Nephron progenitor cell (in vitro differentiated cells): ENCODE measurements at regions not wholly inside any gene's neighbourhood (a gene's known extent, or its start where the extent isn't known, plus 50 kb on each side); places are given as distances from the start of the nearest gene placed in this dataset.
A peak's percentile ranks its signal among the peaks of the same experiment; 100 is the strongest.

Source experiments
- DNase-seq: peaks from one replicate; pipeline ENCODE4 v3.0.0; 2021
- H3K27ac Mint-ChIP-seq: 2 replicates; pipeline ENCODE4 v1.8.0; 2021; ENCODE audit warnings: mild to moderate bottlenecking, moderate library complexity, mixed read lengths
- H3K27me3 Mint-ChIP-seq: 2 replicates; pipeline ENCODE4 v1.8.0; 2021; ENCODE audit warnings: mild to moderate bottlenecking, low read depth, mixed read lengths; ENCODE audit not compliant: poor library complexity
- H3K36me3 Mint-ChIP-seq: 2 replicates; pipeline ENCODE4 v1.8.0; 2021; ENCODE audit warnings: low read depth, mixed read lengths
- H3K4me1 Mint-ChIP-seq: 2 replicates; pipeline ENCODE4 v1.8.0; 2021; ENCODE audit warnings: mixed read lengths
- H3K4me3 Mint-ChIP-seq: 2 replicates; pipeline ENCODE4 v1.8.0; 2021; ENCODE audit warnings: mild to moderate bottlenecking, moderate library complexity, mixed read lengths
- H3K9me3 Mint-ChIP-seq: 2 replicates; pipeline ENCODE4 v1.8.0; 2021; ENCODE audit warnings: mild to moderate bottlenecking, moderate library complexity, mixed read lengths
- TF ChIP-seq, protein P1 (sequence below): fragments of 200-600 bp; sonication (generic); IDR thresholded peaks from 2 replicates; pipeline ENCODE4 v1.5.0; 2021; ENCODE audit warnings: antibody characterized with exemption

DNA sequence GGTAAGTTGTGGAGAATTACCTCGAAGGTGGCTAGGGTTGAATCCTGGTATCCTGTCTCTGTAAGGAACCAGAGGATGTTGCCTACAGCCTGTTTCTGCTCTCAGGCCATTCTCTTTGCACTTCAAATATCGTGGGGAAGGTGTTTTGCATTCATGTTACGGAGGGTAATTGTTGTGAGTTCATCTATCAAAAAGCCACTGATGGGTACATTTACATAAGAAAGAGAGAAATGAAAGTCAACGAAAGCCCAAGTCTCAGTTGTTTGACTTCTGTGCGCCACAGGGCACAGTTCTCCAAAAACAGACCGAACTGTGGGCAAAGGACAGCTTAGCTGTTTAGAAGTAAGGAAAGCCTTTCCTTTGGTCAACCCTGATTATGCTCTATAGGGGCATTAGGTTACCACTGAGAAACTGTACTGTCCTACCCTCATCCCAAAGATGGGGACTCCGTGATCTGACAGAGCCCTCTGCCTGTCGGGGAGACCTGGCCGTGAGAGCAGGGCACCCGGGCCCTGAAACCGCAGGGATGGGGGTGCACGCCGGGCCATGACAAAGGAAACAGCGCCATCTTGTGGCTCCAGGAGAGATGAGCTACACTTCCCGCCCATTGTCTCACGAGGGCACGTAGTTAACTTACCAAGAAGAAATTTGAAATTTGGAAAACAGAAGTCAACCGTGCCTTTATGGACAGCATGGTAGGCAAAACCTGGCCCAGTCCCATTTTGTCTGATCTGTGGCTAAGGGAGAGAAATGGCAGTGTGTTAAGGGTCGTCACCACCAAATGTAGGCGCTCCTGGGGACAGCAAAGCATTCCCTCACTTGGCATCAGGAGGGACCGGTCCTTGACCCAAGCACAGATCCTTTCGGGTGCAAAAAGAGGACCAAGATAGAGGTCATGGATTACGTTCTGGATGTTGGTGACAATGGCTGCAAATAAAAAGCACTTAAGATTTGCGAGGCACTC lies 74.5 kb upstream of the DYNLRB2 start:
- Mint-ChIP-seq H3K4me1 (peaks cover 28% of the 10 kb centered on the region), H3K36me3 (peaks cover 5% of the 10 kb centered on the region), H3K27me3 (peaks cover 24% of the 10 kb centered on the region), H3K27ac (no peak overlapping the region), H3K9me3 (peaks cover 4% of the 10 kb centered on the region), H3K4me3 (peak overlapping the region; percentile 28)
- DNase-seq: peak; percentile 80
- TF ChIP-seq, protein P1, sequence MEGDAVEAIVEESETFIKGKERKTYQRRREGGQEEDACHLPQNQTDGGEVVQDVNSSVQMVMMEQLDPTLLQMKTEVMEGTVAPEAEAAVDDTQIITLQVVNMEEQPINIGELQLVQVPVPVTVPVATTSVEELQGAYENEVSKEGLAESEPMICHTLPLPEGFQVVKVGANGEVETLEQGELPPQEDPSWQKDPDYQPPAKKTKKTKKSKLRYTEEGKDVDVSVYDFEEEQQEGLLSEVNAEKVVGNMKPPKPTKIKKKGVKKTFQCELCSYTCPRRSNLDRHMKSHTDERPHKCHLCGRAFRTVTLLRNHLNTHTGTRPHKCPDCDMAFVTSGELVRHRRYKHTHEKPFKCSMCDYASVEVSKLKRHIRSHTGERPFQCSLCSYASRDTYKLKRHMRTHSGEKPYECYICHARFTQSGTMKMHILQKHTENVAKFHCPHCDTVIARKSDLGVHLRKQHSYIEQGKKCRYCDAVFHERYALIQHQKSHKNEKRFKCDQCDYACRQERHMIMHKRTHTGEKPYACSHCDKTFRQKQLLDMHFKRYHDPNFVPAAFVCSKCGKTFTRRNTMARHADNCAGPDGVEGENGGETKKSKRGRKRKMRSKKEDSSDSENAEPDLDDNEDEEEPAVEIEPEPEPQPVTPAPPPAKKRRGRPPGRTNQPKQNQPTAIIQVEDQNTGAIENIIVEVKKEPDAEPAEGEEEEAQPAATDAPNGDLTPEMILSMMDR: peak; percentile 91

DNA sequence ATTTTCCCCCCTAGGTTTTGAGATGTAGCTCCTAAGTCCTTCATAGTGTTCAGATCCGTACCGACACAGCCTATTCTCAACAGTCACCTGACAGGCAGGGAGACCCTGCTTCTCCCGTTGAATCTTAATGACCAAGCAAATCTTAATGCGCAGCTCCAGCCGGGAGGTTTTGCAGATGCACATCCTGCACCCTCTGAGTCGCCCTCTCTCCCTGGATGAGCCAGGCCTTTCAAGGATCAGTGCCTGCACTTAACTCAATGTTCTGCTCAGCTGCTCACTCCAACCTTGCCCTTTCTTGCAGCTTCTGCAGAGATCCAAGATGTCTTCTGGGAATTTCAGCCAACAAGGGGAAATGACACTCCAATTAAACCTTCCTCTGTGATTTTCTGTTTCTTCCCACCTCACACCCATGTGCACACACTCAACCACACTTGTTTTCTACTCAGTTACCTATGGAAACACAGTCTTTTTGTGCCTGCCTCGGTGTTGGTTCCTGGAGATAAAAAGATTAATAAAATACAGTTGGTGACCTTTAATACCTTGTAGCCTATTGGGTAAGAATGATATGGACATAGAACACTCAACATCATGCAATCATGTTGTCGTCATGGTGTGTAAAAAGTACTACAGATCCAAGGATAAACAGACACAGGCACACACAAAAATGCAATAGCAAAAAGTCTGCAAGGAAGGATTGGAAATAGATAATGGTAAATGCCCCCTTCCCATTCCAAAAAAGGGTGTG lies 76.9 kb upstream of the DYNLRB2 start:
- Mint-ChIP-seq H3K4me1 (peaks cover 28% of the 10 kb centered on the region), H3K4me3 (no peak overlapping the region), H3K27me3 (peaks cover 23% of the 10 kb centered on the region), H3K36me3 (no peaks in the 10 kb centered on the region), H3K27ac (no peak overlapping the region), H3K9me3 (no peaks in the 10 kb centered on the region)
- DNase-seq: peak; percentile 26
- TF ChIP-seq, protein P1: no peak

DNA sequence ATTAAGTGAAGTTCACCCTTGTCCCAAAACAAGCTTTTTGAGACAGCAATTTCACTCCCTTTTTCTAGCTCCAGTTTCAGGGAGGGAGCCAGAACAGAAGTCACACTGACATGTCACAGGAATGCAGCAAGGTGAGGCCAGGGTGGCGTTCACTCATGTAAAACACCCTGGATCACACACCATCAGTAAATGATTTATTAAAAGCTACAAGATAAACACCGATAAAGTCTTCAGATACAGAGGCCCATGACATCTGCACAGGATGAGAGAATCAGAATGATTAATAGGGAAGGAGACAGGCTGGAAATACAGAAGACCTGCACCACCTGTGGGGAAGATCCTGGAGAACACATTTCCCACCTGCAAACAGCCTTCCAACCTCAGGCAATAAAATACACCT lies 77.5 kb upstream of the DYNLRB2 start:
- Mint-ChIP-seq H3K4me1 (peaks cover 28% of the 10 kb centered on the region), H3K27me3 (peaks cover 18% of the 10 kb centered on the region), H3K27ac (no peak overlapping the region), H3K36me3 (no peaks in the 10 kb centered on the region), H3K4me3 (no peak overlapping the region), H3K9me3 (no peaks in the 10 kb centered on the region)
- peak; percentile 3 for DNase-seq
- TF ChIP-seq, protein P1: no peak

DNA sequence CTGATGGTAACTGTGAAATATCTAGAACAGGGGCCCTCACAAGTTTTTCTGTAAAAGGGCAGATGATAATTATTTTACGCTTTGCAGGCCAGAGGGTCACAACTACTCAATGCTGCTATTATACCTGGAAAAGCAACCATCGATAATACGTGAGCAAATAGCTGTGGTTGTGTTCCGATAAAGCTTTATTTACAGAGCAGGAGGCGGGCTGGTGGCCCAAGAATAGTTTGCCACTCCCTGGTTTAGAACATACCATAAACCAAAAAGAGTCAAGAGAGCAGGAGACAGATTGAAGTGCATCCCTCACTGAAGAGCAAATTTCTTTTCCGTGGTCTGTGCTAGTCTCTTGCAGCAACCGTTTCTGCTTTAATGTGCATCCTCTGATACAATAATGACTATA lies 77.9 kb upstream of the DYNLRB2 start:
- Mint-ChIP-seq H3K27me3 (peaks cover 15% of the 10 kb centered on the region), H3K4me3 (no peak overlapping the region), H3K27ac (no peak overlapping the region), H3K4me1 (peaks cover 29% of the 10 kb centered on the region), H3K36me3 (no peaks in the 10 kb centered on the region), H3K9me3 (no peaks in the 10 kb centered on the region)
- TF ChIP-seq, protein P1: no peak
- no peak for DNase-seq

DNA sequence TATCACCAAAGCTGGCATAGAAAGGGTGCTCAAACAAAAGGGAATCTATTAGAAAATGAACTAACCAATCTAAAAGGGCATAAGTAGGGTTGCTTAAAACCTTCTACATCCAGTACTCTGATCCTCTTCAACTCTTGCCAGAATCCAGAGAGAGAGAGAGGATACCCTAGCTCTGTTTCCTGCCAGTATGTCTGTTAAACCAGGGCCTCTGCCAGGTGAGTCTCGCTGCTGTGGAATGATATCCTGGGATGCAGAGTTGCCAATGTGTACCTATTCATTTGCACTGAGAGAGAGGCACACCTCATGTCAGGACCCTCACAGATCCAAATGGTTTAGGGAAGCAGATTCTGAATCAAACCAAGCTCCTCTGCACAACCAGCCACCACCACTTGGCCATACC lies 79.8 kb upstream of the DYNLRB2 start:
- TF ChIP-seq, protein P1: no peak
- Mint-ChIP-seq H3K4me3 (no peak overlapping the region), H3K9me3 (no peaks in the 10 kb centered on the region), H3K27ac (no peak overlapping the region), H3K27me3 (peaks cover 15% of the 10 kb centered on the region), H3K4me1 (peaks cover 33% of the 10 kb centered on the region), H3K36me3 (no peaks in the 10 kb centered on the region)
- DNase-seq: no peak
